K562 (cell line): ENCODE measurements at regions not wholly inside any gene's neighbourhood (a gene's known extent, or its start where the extent isn't known, plus 50 kb on each side); places are given as distances from the start of the nearest gene placed in this dataset.

Experiments
- ATAC-seq: fragments of 200-7000 bp; cut with Tn5 transposase; 3 replicates; pipeline ENCODE4 v1.9.1; 2020; ENCODE audit warnings: moderate library complexity
- BruUV-seq: library from RNA; stranded (reverse); fragments of 400-500 nt; replicated peaks from 2 replicates; lab custom pipeline; 2021; lab: Mats Ljungman, UMichigan
- CTCF ChIA-PET: fragments of 300-600 bp; formaldehyde crosslinking; extraction: SDS; loops from one replicate; lab custom pipeline; 2021; ENCODE audit warnings: low intra/inter-chr PET ratio; lab: Yijun Ruan, JAX
- POLR2A ChIA-PET: fragments of 300-600, 350-650 bp; sonication (Branson Sonifier 250); formaldehyde crosslinking; extraction: SDS; loops from one replicate; lab custom pipeline; 2021; ENCODE audit warnings: antibody characterized with exemption, inconsistent platforms; lab: Yijun Ruan, JAX
- DNase-seq, 4 experiments: peaks; one replicate each; pipeline versions ENCODE4 v3.0.0 to v3.0.0-alpha.2; 2011 to 2018; ENCODE audit warnings: low spot score in 3 of 4, mixed read lengths in 3 of 4; ENCODE audit errors: extremely low read depth in 1 of 4
- FAIRE-seq: peaks from 2 replicates; lab custom pipeline; 2011; peaks lifted over from hg19 to GRCh38; lab: Jason Lieb, UNC
- H2AFZ ChIP-seq: 2 replicates; pipeline ENCODE4 v1.6.0; 2011; ENCODE audit warnings: low read depth, low read length, control low read depth, inconsistent platforms
- H3K27ac ChIP-seq: fragments of 200-600 bp; 3 replicates; pipeline ENCODE4 v1.8.0; 2011; ENCODE audit warnings: low read depth, mild to moderate bottlenecking, control low read depth, inconsistent platforms, low read length, moderate library complexity, mixed read lengths; ENCODE audit errors: extremely low read depth
- H3K27me3 ChIP-seq, 2 experiments: fragments of 300-600 bp in 1 of 2; 2 replicates in 1 of 2; 3 replicates in 1 of 2; pipeline versions ENCODE4 v1.6.0 to v1.8.0; 2011; ENCODE audit warnings: inconsistent platforms in 2 of 2, low read length in 2 of 2, mild to moderate bottlenecking in 1 of 2, mixed read lengths in 1 of 2, moderate library complexity in 1 of 2; ENCODE audit not compliant: control insufficient read depth in 2 of 2, insufficient read depth in 2 of 2
- H3K36me3 ChIP-seq: fragments of 300-600 bp; 3 replicates; pipeline ENCODE4 v1.8.0; 2011; ENCODE audit warnings: mild to moderate bottlenecking, low read length, inconsistent platforms; ENCODE audit not compliant: control insufficient read depth, insufficient read depth
- H3K4me1 ChIP-seq, 2 experiments: fragments of 200-600 bp in 1 of 2; replicated peaks in 1 of 2; 2 replicates in 1 of 2; 3 replicates in 1 of 2; pipeline versions ENCODE4 v1.5.1 to v1.8.0; 2011; ENCODE audit warnings: inconsistent platforms in 2 of 2, low read length in 2 of 2, mild to moderate bottlenecking in 1 of 2, mixed read lengths in 1 of 2, moderate library complexity in 1 of 2; ENCODE audit not compliant: control insufficient read depth in 2 of 2, insufficient read depth in 2 of 2
- H3K4me2 ChIP-seq: 2 replicates; pipeline ENCODE4 v1.6.1; 2011; ENCODE audit warnings: low read length, control low read depth, inconsistent platforms, mixed read lengths; ENCODE audit not compliant: insufficient read depth
- H3K4me3 ChIP-seq: fragments of 200-600 bp; sonication (generic), shearing (Covaris generic); 2 replicates; pipeline ENCODE4 v1.5.1; 2016; ENCODE audit warnings: control low read depth, inconsistent platforms
- H3K79me2 ChIP-seq: fragments of 200-600 bp; 3 replicates; pipeline ENCODE4 v1.8.0; 2011; ENCODE audit warnings: low read length, inconsistent platforms; ENCODE audit not compliant: control insufficient read depth, insufficient read depth
- H3K9ac ChIP-seq, 2 experiments: 2 replicates each; pipeline versions ENCODE4 v1.6.0 to v1.6.1; 2011; ENCODE audit warnings: low read depth in 2 of 2, low read length in 2 of 2, control low read depth in 1 of 2, inconsistent platforms in 1 of 2, mild to moderate bottlenecking in 1 of 2, mixed read lengths in 1 of 2; ENCODE audit not compliant: insufficient read depth in 1 of 2
- H3K9me1 ChIP-seq: one replicate; pipeline ENCODE4 v1.6.0; 2011; ENCODE audit warnings: inconsistent platforms, mild to moderate bottlenecking, low read length, moderate library complexity; ENCODE audit not compliant: control insufficient read depth, insufficient read depth
- H3K9me3 ChIP-seq: replicated peaks from 2 replicates; pipeline ENCODE4 v1.5.1; 2011; ENCODE audit warnings: low read depth, low read length, inconsistent platforms; ENCODE audit not compliant: control insufficient read depth, insufficient read depth
- H4K20me1 ChIP-seq: replicated peaks from 2 replicates; pipeline ENCODE4 v1.6.1; 2011; ENCODE audit warnings: low read length, inconsistent platforms, mixed read lengths; ENCODE audit not compliant: control insufficient read depth, insufficient read depth
- KHSRP ChIP-seq: fragments of 450-650 bp; IDR thresholded peaks from 2 replicates; pipeline ENCODE4 v1.6.1; 2017
- NCOA1 ChIP-seq: fragments of 450-650 bp; IDR thresholded peaks from 2 replicates; pipeline ENCODE4 v1.6.1; 2016; ENCODE audit warnings: low read depth
- WGBS: fragments of 100-300 bp; shearing (Covaris generic); methylation state at CpG from one replicate; pipeline ENCODE4 v1.1.6; 2016; ENCODE audit warnings: low coverage, mixed read lengths; ENCODE audit not compliant: insufficient coverage; ENCODE audit errors: missing lambda C conversion rate; 5-methylcytosine and 5-hydroxymethylcytosine counted together
- in situ Hi-C: fragments of 300-500 bp; cut with MboI; formaldehyde crosslinking; loops from 4 replicates; pipeline ENCODE4 v1.15.0; 2018; ENCODE audit warnings: inconsistent platforms, mixed read lengths
- intact Hi-C: fragments of 100-400 bp; cut with micrococcal nuclease; formaldehyde crosslinking; loops from 2 replicates; pipeline ENCODE4 v1.14.2; 2022
- TF ChIP-seq, protein P1 (sequence below): fragments of 250-450 bp; sonication (Bioruptor Pico); IDR thresholded peaks from 2 replicates; pipeline ENCODE4 v1.5.1; 2021; ENCODE audit warnings: mild to moderate bottlenecking
- TF ChIP-seq, protein P2 (sequence below), 2 experiments: fragments of 200-800 bp in 1 of 2; sonication (Bioruptor generic) in 1 of 2; sonication (generic) in 1 of 2; formaldehyde crosslinking in 1 of 2; IDR thresholded peaks in 1 of 2; conservative IDR thresholded peaks in 1 of 2; 2 replicates each; pipeline versions ENCODE4 v1.5.0 to v1.6.1; 2016 to 2020; ENCODE audit warnings: missing compliant biosample characterization in 1 of 2, missing genetic modification characterization in 1 of 2, missing genetic modification reagents in 1 of 2

DNA sequence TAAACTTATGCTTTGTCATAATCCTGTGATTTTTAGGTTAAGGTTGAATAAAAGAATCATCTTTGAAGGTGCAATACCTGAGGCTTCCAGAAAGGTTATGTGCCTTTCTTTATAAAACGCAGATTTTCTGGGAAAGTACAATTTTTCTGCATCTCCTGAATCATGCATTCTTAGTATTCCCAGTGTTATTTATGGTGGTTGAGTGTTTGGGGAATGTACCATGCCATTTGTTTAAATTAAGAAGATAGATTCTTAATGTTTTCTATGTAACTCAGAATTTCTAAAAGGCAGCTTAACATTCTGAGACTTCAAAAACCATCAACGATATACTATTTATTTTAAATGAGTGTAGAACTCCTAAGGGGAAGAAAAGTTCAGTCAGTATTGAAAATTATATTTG is 108.1 kb upstream of the FBN2 start:
- H2AFZ ChIP-seq: no peak overlapping the region
- intact Hi-C loops: no loop called here
- in situ Hi-C loops: no loop called here
- H3K9me3 ChIP-seq: no peaks in the 10 kb centered on the region
- no peaks in the 10 kb centered on the region for H3K4me1 ChIP-seq
- CTCF ChIA-PET: no interaction called here
- no peak for DNase-seq
- POLR2A ChIA-PET: no interaction called here
- H4K20me1 ChIP-seq: no peaks in the 10 kb centered on the region
- TF ChIP-seq, protein P1, sequence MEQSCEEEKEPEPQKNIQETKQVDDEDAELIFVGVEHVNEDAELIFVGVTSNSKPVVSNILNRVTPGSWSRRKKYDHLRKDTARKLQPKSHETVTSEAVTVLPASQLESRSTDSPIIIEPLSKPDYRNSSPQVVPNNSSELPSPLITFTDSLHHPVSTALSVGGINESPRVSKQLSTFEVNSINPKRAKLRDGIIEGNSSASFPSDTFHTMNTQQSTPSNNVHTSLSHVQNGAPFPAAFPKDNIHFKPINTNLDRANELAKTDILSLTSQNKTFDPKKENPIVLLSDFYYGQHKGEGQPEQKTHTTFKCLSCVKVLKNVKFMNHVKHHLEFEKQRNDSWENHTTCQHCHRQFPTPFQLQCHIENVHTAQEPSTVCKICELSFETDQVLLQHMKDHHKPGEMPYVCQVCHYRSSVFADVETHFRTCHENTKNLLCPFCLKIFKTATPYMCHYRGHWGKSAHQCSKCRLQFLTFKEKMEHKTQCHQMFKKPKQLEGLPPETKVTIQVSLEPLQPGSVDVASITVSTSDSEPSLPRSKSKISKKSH (CRISPR knock-in tag): no peak
- TF ChIP-seq, protein P2, sequence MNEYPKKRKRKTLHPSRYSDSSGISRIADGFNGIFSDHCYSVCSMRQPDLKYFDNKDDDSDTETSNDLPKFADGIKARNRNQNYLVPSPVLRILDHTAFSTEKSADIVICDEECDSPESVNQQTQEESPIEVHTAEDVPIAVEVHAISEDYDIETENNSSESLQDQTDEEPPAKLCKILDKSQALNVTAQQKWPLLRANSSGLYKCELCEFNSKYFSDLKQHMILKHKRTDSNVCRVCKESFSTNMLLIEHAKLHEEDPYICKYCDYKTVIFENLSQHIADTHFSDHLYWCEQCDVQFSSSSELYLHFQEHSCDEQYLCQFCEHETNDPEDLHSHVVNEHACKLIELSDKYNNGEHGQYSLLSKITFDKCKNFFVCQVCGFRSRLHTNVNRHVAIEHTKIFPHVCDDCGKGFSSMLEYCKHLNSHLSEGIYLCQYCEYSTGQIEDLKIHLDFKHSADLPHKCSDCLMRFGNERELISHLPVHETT (CRISPR knock-in tag; conservative IDR thresholded peaks at IDR 0.05 in 1 of 2, IDR thresholded peaks at IDR 0.05 in 1 of 2): no peak
- TF ChIP-seq NCOA1 (no peak), KHSRP (no peak)
- H3K4me2 ChIP-seq: no peak overlapping the region
- no peaks in the 10 kb centered on the region for H3K9me1 ChIP-seq
- 0% methylated on average over 2 of the region's 2 CpGs for WGBS
- no peaks in the 10 kb centered on the region for H3K27me3 ChIP-seq
- no peaks in the 10 kb centered on the region for H3K79me2 ChIP-seq
- no peak for FAIRE-seq
- ATAC-seq: no peak
- H3K9ac ChIP-seq: no peak overlapping the region
- H3K4me3 ChIP-seq: no peak overlapping the region
- no TSS peak for BruUV-seq
- no peak overlapping the region for H3K27ac ChIP-seq
- no peaks in the 10 kb centered on the region for H3K36me3 ChIP-seq
